HG02642 (cell line): ENCODE measurements at regions not wholly inside any gene's neighbourhood (a gene's known extent, or its start where the extent isn't known, plus 50 kb on each side); places are given as distances from the start of the nearest gene placed in this dataset.
"Not testable (repeated sequence)": the region's sequence is repeated elsewhere in the genome, so short reads cannot be mapped to it uniquely, and the experiment has no call there.

Experiments used
- ATAC-seq: cut with Tn5 transposase; IDR thresholded peaks from one replicate; pipeline ENCODE4 v1.9.1; 2021; ENCODE audit warnings: mild to moderate bottlenecking; ENCODE audit not compliant: unreplicated experiment, poor library complexity

GRCh38 chr13:65133094-65133493 is 2097.0 kb downstream of the PCDH9 start:
- no peak for ATAC-seq

GRCh38 chr13:65125236-65125635 is 2104.9 kb downstream of the PCDH9 start:
- no peak for ATAC-seq

- ATAC-seq: no peak
Measured at GRCh38 chr13:65112531-65112941, 2117.6 kb downstream of the PCDH9 start.

- no peak for ATAC-seq
Measured at GRCh38 chr13:65112123-65112522, 2118.0 kb downstream of the PCDH9 start.

- no peak for ATAC-seq
Measured at GRCh38 chr13:65111223-65111622, 2118.9 kb downstream of the PCDH9 start.

GRCh38 chr13:65104436-65104835 is 2125.7 kb downstream of the PCDH9 start:
- ATAC-seq: not testable (repeated sequence)

GRCh38 chr13:65103351-65103750 is 2126.8 kb downstream of the PCDH9 start:
- ATAC-seq: no peak

GRCh38 chr13:65095161-65096082 is 2134.7 kb downstream of the PCDH9 start:
- no peak for ATAC-seq

- ATAC-seq: no peak
Measured at GRCh38 chr13:65093357-65093756, 2136.8 kb downstream of the PCDH9 start.

GRCh38 chr13:65091031-65091430 is 2139.1 kb downstream of the PCDH9 start:
- no peak for ATAC-seq

- no peak for ATAC-seq
Measured at GRCh38 chr13:65090186-65090585, 2139.9 kb downstream of the PCDH9 start.

- no peak for ATAC-seq
Measured at GRCh38 chr13:65088906-65089305, 2141.2 kb downstream of the PCDH9 start.

GRCh38 chr13:65085977-65086376 is 2144.2 kb downstream of the PCDH9 start:
- no peak for ATAC-seq

- ATAC-seq: no peak
Measured at GRCh38 chr13:65074248-65074647, 2155.9 kb downstream of the PCDH9 start.

- ATAC-seq: no peak
Measured at GRCh38 chr13:65064967-65065366, 2165.2 kb downstream of the PCDH9 start.

- ATAC-seq: no peak
Measured at GRCh38 chr13:65063753-65064152, 2166.4 kb downstream of the PCDH9 start.

GRCh38 chr13:65057986-65058385 is 2172.2 kb downstream of the PCDH9 start:
- ATAC-seq: no peak

- no peak for ATAC-seq
Measured at GRCh38 chr13:65054277-65054676, 2175.9 kb downstream of the PCDH9 start.

- ATAC-seq: no peak
Measured at GRCh38 chr13:65036999-65037398, 2193.1 kb downstream of the PCDH9 start.

GRCh38 chr13:65035302-65035701 is 2194.8 kb downstream of the PCDH9 start:
- ATAC-seq: no peak

GRCh38 chr13:65034266-65034665 is 2195.9 kb downstream of the PCDH9 start:
- no peak for ATAC-seq

- ATAC-seq: no peak
Measured at GRCh38 chr13:65032825-65033224, 2197.3 kb downstream of the PCDH9 start.
